ENCODE measurements at regions not wholly inside any gene's neighbourhood (a gene's known extent, or its start where the extent isn't known, plus 50 kb on each side); places are given as distances from the start of the nearest gene placed in this dataset.

DNA sequence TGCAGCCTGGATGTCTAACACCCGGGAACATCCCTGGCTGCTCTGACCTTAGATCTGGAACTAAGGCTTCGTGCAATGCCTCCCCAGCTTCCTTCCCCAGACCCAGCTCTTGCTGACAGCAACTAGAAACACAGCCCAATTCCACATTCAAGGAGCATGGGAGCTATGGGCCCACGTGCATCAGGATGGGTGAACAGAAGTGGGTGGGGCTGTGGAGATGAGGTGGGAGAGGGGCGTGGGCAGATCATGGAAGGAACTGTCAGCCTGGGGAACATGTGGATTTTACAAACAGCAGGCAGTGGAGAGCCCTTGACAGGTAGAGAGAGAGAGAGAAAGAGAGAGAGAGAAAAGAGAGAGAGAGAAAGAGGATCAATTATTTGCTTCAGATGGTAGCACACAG, 231.6 kb downstream of the MATN1 start:
- DNase-seq (ENCODE audit: low read depth in 2 of 3, low spot score in 2 of 3) = no peak

GRCh38 chr1:30490554-30491053, 232.8 kb downstream of the MATN1 start:
- no peak for DNase-seq (ENCODE audit: low read depth in 2 of 3, low spot score in 2 of 3)

- DNase-seq (ENCODE audit: low read depth in 2 of 3, low spot score in 2 of 3) = no peak
Measured at GRCh38 chr1:30489737-30490389, 233.5 kb downstream of the MATN1 start.

GRCh38 chr1:30488324-30488913, 235.0 kb downstream of the MATN1 start:
- no peak for DNase-seq (ENCODE audit: low read depth in 2 of 3, low spot score in 2 of 3)

- DNase-seq (ENCODE audit: low read depth in 2 of 3, low spot score in 2 of 3) = no peak
Measured at GRCh38 chr1:30487042-30487441, 236.3 kb downstream of the MATN1 start.

- no peak for DNase-seq (ENCODE audit: low read depth in 2 of 3, low spot score in 2 of 3)
Measured at GRCh38 chr1:30485072-30485471, 238.3 kb downstream of the MATN1 start.

GRCh38 chr1:30484668-30485067, 238.7 kb downstream of the MATN1 start:
- no peak for DNase-seq (ENCODE audit: low read depth in 2 of 3, low spot score in 2 of 3)

DNA sequence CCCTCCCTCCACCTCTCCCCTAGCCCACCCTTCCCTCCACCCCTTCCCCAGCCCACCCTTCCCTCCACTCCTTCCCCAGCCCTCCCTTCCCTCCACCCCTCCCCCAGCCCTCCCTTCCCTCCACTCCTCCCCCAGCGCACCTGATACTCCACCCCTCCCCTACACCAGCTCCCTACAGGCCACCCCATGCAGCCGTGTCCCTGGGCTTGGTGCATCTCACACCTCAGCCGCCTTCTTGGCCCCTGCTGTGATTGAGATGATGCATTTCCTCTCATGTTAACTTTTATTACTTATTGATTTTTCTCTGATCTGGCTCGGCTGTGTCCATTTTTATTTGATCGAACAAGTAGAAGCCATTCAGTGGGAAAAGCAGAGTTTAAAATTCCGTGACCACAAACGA, 243.8 kb downstream of the MATN1 start:
- no peak for DNase-seq (ENCODE audit: low read depth in 2 of 3, low spot score in 2 of 3)

DNA sequence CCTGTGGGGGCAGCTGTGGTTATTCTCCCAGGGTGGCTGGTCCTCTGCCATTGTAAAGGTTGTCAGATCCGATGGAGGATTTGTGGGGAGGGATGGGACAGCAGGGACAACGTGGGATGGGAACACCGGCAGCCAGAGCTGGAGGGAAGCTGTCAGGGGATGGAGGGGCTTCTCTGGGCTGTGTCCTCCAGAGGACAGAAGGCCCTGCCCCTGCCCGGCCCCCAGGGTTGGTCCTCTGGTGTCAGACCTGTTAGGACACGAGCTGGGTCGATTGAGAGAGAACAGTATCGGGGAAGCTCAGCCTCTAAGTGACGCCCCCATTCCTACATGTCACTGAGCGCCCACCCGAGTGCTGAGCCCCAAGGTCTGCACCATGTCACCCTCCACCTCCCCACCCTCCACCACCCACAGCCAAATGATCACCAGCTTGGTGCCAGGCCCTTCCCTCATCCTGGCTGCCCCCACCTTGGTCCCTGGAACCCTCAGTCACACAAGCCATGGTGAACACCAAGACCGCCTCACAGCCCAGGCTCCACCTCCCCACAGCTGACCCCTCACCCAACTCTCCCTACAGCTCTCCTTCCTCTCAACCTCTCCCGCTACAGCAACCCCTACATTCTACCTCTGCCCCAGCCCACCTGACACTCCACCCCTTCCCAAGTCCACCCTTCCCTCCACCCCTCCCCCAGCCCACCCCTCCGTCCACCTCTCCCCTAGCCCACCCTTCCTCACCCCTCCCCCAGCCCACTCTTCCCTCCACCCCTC, 244.4 kb downstream of the MATN1 start:
- DNase-seq (ENCODE audit: low read depth in 2 of 3, low spot score in 2 of 3) = no peak

- no peak for DNase-seq (ENCODE audit: low read depth in 2 of 3, low spot score in 2 of 3)
Measured at GRCh38 chr1:30478283-30478682, 245.1 kb downstream of the MATN1 start.

- DNase-seq (ENCODE audit: low read depth in 2 of 3, low spot score in 2 of 3) = no peak
Measured at GRCh38 chr1:30477588-30477987, 245.8 kb downstream of the MATN1 start.

DNA sequence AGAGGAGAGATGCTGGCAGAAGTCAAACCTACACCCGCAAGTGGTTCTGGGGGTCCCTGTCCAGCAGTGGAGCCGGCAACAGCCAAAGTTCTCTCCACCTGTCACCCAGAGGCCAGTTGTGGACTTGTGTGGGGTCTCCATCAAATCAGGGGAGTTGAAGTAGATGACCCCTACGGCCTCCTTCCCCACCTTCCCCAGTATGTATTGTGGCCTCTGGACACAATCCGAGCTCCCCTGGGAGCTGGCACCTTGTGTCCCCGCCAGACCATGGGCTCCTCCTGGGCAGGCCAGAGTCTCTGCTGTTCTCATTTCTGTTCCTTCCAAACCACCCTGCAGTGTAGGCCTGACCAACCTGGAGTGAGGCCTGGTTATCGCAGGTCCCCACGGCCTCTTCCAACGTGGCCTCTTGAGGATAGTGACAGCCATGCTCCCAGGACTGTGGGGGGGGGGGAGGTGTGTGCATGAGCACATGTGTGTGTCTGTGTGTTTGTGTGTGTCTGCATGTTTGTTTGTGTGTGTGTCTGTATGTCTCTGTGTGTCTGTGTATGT, 246.4 kb downstream of the MATN1 start:
- no peak for DNase-seq (ENCODE audit: low read depth in 2 of 3, low spot score in 2 of 3)

DNA sequence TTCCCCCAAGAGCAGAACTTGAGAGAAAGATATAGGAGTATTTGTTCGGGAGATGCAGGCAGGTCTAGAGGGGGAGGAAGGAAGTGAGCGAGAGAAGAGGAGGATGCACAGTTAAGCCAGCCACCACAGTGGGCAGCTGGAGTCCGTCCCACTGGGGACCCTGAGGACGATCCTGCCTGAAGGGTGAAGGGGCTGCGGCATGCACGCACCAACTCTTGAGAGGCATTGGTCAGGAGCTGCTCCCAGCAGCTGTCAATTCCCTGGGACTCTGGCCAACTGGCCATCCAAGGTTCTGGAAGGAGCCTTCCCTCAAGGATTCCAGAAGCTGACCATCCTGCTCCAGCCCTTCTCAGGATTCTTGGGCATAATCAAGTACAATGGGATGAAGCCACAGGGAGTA, 246.9 kb downstream of the MATN1 start:
- DNase-seq (ENCODE audit: low read depth in 2 of 3, low spot score in 2 of 3) = no peak

GRCh38 chr1:30475966-30476365, 247.4 kb downstream of the MATN1 start:
- no peak for DNase-seq (ENCODE audit: low read depth in 2 of 3, low spot score in 2 of 3)

GRCh38 chr1:30475201-30475600, 248.2 kb downstream of the MATN1 start:
- no peak for DNase-seq (ENCODE audit: low read depth in 2 of 3, low spot score in 2 of 3)

DNA sequence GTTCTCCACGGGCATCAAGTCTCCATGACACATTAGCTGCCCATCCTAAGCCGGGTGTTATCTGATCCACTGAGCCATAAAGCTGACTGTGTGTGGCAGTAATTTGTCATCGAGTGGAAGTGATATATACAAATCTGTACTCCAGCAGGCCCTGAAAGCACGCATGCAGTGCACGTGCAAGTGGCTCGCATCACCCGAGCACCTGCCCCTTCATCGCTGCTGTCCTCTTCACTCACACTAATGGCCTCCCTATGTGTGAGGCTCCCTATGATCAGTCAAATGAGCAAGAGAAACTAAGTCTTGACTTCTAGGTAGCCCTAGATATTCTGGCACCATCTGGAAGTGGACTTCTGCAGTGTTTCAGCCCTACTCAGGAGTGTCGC, 248.6 kb downstream of the MATN1 start:
- DNase-seq (ENCODE audit: low read depth in 2 of 3, low spot score in 2 of 3) = no peak

GRCh38 chr1:30473922-30474817, 249.2 kb downstream of the MATN1 start:
- no peak for DNase-seq (ENCODE audit: low read depth in 2 of 3, low spot score in 2 of 3)

- DNase-seq (ENCODE audit: low read depth in 2 of 3, low spot score in 2 of 3) = no peak
Measured at GRCh38 chr1:30472526-30472925, 250.9 kb downstream of the MATN1 start.

- DNase-seq (ENCODE audit: low read depth in 2 of 3, low spot score in 2 of 3) = no peak
Measured at GRCh38 chr1:30472009-30472408, 251.4 kb downstream of the MATN1 start.

GRCh38 chr1:30471307-30471706, 252.1 kb downstream of the MATN1 start:
- no peak for DNase-seq (ENCODE audit: low read depth in 2 of 3, low spot score in 2 of 3)

DNA sequence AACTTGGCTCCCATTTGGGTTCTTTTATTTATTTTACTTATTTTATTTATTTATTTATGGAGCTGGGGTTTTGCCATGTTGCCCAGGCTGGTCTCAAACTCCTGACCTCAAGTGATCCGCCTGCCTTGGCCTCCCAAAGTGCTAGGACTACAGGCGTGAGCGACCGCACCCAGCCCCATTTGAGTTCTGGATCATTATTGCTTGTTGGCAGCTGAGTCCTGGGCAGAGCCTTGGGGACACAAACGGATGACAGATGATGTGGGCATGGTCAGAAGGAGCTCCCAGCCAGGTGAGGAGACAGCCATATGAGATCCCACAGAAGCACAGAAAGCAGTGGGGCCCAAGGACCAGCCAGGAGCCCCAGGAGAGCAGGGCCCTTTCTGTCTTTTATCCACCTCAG, 254.0 kb downstream of the MATN1 start:
- no peak for DNase-seq (ENCODE audit: low read depth in 2 of 3, low spot score in 2 of 3)
